ENCODE measurements at regions not wholly inside any gene's neighbourhood (a gene's known extent, or its start where the extent isn't known, plus 50 kb on each side); places are given as distances from the start of the nearest gene placed in this dataset.

DNA sequence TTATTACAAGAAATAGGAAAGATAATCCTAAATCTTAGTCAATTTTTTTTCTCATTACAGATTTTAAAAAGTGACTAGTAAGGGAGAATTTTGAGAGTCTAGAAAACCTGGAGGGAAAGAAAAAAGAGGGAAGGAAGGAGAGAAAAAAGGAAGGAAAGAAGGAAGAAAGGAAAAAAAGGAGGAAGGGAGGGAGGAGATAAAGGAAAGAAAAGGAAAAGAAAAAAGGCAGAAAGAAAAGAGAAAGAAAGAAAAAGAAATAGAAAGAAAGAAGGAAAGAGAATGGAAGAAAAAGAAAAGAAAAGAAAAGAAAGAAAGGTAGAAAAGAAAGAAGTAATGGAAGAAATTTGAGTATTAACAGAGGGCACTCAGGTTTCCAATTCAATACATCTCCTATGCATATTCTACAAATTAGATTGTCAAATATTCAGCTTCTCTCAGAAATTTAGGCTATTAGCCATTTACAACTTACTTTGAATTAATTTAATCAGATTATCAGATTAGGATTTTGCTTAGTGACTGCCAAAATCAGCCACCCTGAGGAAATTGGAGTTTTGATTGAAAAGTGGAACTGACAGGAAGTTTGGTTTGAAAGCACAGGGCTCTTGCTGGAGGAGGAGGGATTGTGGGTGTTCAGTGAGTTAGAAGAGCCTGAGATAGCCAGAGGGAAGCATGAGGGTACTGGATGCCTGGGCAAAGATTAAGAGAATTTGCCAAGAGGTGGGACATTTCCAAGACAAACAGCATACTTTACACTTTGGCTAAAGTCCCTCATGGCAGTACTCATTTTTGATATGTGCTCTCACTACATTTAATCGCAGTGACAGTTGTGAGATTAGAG is 677.8 kb downstream of the USP25 start:
- ChIA-PET CTCF (no interaction called here), POLR2A (no interaction called here)
- H3K27ac Mint-ChIP-seq = no peak overlapping the region
- DNase-seq = no peak
- H3K4me1 Mint-ChIP-seq = no peaks in the 10 kb centered on the region
- no peaks in the 10 kb centered on the region for H3K27me3 Mint-ChIP-seq
- H3K4me3 Mint-ChIP-seq = no peak overlapping the region
- H3K36me3 Mint-ChIP-seq (ENCODE audit: low read depth) = no peaks in the 10 kb centered on the region
- H3K9me3 Mint-ChIP-seq = peaks cover 2% of the 10 kb centered on the region

DNA sequence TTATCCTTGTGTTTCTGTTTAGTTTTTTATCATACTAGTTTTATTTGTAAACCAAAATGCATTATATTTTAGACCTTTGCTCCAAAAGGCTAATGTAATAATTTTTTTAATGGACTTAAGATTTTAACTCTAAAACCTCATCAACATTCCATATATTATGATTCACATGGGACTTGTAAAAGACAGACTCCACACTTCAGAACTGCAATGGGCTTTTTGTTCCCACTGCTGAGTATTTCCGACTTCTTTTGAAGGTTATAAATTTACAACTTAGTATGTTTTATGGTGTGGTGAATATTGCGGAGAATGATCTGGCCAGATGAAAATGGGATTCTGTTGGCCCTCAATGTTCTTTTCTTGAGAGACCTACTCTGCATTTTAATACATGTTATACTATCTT is 678.5 kb downstream of the USP25 start:
- no peak overlapping the region for H3K27ac Mint-ChIP-seq
- POLR2A ChIA-PET = no interaction called here
- H3K9me3 Mint-ChIP-seq = peaks cover 2% of the 10 kb centered on the region
- H3K4me1 Mint-ChIP-seq = no peaks in the 10 kb centered on the region
- H3K27me3 Mint-ChIP-seq = no peaks in the 10 kb centered on the region
- CTCF ChIA-PET = no interaction called here
- H3K4me3 Mint-ChIP-seq = no peak overlapping the region
- no peaks in the 10 kb centered on the region for H3K36me3 Mint-ChIP-seq (ENCODE audit: low read depth)
- no peak for DNase-seq

DNA sequence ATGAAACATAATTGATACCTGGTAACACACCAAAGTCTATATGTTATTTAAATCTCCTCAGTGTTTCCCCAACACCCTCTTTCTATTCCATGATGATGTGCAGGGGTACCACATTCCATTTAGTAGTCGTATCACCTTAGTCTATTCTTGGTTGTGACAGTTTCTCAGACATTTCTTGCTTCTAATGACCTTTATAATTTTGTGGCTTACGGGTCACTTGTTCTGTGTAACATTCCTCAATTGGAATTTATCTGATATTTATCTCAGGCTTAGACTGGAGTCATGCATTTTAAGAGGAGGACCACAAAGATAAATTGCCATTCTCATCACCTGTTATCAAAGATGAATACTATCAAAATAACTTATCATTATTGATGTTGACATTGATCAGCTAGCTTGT is 679.6 kb downstream of the USP25 start:
- Mint-ChIP-seq H3K4me1 (no peaks in the 10 kb centered on the region), H3K27ac (no peak overlapping the region), H3K27me3 (no peaks in the 10 kb centered on the region), H3K9me3 (peaks cover 2% of the 10 kb centered on the region), H3K4me3 (no peak overlapping the region), H3K36me3 (ENCODE audit: low read depth) (no peaks in the 10 kb centered on the region)
- ChIA-PET POLR2A (no interaction called here), CTCF (no interaction called here)
- DNase-seq = no peak

DNA sequence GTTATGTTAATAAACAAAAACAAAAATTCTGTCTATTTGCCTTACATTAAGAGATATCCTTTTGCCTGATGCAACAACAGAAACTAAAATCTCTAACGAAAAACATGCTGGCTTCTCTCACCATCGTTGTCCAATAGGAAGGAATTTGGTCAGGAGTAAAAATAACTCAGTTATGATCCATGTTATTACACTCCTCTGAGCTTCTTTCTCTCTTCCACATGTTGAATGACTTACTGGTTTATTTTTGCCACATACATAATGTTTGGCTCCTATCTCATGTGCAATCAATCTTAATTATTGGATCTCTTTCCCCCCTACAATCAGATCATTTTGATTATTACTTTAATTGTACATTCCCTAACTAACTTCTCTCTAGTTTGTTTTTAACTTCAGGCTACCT is 688.4 kb downstream of the USP25 start:
- H3K4me3 Mint-ChIP-seq = no peak overlapping the region
- DNase-seq = no peak
- H3K27ac Mint-ChIP-seq = no peak overlapping the region
- ChIA-PET POLR2A (no interaction called here), CTCF (interaction anchor here (0.6 kb wide), 1 partner anchor 626 kb away, joined by 3 read pairs; no protein-coding TSS in a partner anchor)
- no peaks in the 10 kb centered on the region for H3K4me1 Mint-ChIP-seq
- no peaks in the 10 kb centered on the region for H3K36me3 Mint-ChIP-seq (ENCODE audit: low read depth)
- H3K27me3 Mint-ChIP-seq = no peaks in the 10 kb centered on the region
- H3K9me3 Mint-ChIP-seq = no peaks in the 10 kb centered on the region

DNA sequence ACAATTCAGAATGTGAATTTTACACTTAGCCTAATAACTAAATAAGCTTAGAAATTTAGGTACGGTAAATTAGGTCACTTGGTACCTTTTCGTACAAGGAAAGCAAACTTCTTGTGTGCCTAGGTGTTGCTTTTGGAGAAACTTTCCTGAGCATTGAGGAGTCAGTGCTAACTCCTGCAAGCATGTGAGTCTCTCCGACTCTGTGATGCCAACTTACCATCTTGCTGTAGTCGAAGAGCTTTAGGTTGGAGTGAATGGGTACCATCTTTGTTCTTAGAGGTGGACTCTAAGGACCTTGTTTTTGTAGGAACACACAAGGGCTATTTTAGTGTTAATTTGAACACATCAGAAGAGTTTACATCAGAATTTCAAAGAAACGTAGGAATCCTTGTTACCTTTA is 688.9 kb downstream of the USP25 start:
- Mint-ChIP-seq H3K27ac (no peak overlapping the region), H3K4me1 (no peaks in the 10 kb centered on the region), H3K4me3 (no peak overlapping the region), H3K27me3 (no peaks in the 10 kb centered on the region), H3K36me3 (ENCODE audit: low read depth) (no peaks in the 10 kb centered on the region), H3K9me3 (no peaks in the 10 kb centered on the region)
- no peak for DNase-seq
- CTCF ChIA-PET = interaction anchor here (0.6 kb wide), 1 partner anchor 626 kb away, joined by 3 read pairs; no protein-coding TSS in a partner anchor
- POLR2A ChIA-PET = no interaction called here

DNA sequence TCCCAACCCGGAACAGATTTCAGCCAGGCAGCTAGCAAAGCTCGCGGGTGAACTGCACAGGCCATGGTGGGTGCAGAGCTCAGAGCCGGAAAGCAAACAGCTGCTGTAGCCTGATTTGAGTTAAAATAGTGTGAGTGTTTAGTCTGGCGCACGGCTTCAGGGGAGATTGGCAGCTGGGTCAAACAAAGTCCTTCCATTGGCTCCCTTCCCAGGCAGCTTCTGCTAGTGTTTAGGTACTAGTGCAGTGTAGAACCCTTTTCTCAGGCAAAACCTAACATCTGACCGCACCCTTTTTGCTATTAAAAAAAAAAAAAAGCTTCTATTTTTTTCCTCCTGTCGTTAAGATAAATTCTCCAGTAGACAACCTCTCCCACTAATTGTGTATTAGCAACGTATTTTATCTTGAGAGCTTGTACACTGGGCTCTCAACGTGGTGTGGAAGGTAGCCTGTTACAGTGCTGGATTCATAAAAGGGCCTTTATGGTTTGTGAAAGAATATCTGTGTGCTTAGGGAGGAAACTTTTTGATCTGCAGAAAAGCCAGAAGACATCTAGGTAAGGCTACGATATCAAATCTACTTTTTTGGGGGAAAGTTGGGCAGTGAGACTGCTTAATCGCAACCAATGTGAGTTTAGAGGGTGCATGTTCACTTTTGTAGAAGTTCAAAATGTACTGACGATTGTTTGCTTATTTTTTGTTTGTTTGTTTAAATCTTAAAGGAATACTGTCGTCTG is 689.6 kb downstream of the USP25 start:
- Mint-ChIP-seq H3K4me1 (no peaks in the 10 kb centered on the region), H3K4me3 (no peak overlapping the region)

DNA sequence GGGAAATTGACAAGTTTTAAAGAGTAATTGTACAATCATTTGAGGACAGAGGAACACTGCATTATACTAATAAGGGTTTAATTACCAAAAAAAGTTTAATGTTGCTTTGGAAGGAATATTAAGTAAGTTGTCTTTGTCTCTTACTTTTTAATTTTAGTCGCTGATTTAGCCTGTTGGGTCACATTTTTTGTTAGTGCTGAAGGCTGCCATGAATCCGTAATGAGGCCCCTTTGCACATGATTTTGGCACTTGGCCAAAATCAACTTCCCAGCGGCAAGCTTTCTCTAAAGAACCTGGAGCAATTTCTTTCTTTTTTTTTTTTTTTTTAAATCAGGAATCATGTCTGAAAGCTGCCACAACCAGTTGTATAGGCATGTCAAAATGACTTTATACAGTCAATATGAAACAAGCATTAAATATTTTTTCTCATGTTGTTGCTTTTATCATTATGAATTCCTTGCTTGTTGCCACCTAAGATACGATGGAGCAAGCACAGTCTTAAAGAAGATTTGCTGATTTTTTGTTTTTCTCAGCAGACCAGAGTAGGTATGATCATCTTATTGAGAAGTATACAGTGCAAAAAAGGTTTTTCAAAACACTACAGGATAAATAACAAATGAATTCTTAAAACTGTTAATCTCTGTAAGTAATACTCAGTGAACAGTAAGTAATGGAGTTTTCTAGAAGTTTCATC is 690.4 kb downstream of the USP25 start:
- Mint-ChIP-seq H3K9me3 (no peaks in the 10 kb centered on the region), H3K4me1 (no peaks in the 10 kb centered on the region), H3K36me3 (ENCODE audit: low read depth) (no peaks in the 10 kb centered on the region), H3K4me3 (no peak overlapping the region), H3K27me3 (no peaks in the 10 kb centered on the region), H3K27ac (no peak overlapping the region)
- CTCF ChIA-PET = no interaction called here
- DNase-seq = no peak
- POLR2A ChIA-PET = no interaction called here

More for the DNA sequence above, 689.6 kb downstream of the USP25 start:
- no peaks in the 10 kb centered on the region for H3K36me3 Mint-ChIP-seq (ENCODE audit: low read depth)
- DNase-seq = no peak
- no peaks in the 10 kb centered on the region for H3K9me3 Mint-ChIP-seq
- POLR2A ChIA-PET = no interaction called here
- H3K27ac Mint-ChIP-seq = no peak overlapping the region
- CTCF ChIA-PET = no interaction called here
- H3K27me3 Mint-ChIP-seq = no peaks in the 10 kb centered on the region

DNA sequence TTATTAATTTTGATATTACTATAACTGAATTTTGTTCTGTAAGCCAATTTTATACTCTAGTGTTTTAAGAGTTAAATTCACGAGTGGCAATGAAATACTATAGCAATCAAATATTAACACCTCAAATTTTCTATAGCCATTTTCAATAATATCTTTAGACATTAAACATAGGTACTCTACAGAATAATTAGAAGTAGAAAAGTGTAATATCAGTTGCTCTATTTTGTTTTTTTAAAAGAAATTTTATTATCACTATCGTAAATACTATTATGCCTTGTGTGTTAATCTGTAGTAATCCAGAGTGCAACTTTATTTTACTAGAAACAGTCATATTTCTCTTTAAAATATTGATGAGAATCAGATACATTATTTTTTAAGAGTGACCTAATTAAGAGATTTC is 691.2 kb downstream of the USP25 start:
- ChIA-PET POLR2A (no interaction called here), CTCF (no interaction called here)
- no peak overlapping the region for H3K4me3 Mint-ChIP-seq
- H3K27ac Mint-ChIP-seq = no peak overlapping the region
- DNase-seq = no peak
- no peaks in the 10 kb centered on the region for H3K4me1 Mint-ChIP-seq
- no peaks in the 10 kb centered on the region for H3K36me3 Mint-ChIP-seq (ENCODE audit: low read depth)
- no peaks in the 10 kb centered on the region for H3K27me3 Mint-ChIP-seq
- no peaks in the 10 kb centered on the region for H3K9me3 Mint-ChIP-seq

DNA sequence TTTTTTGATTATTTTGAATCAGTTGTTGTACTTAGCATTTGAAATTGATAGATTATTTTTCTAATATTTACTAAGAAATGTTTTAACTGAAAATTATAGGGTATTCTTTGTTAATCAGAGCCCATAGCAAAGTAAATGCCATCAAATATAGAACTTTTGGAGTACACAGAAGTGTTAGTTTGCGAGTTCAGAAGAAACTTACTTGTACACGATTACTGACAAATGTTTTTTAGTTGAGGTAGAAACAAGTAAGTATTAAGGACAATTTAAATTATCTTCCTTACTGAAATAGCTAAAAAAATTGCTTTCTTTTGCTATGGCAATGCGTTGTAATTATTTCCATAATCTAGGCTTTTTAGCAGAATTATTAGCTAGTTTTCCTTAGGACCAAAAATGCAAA is 692.2 kb downstream of the USP25 start:
- H3K36me3 Mint-ChIP-seq (ENCODE audit: low read depth) = no peaks in the 10 kb centered on the region
- H3K4me3 Mint-ChIP-seq = no peak overlapping the region
- ChIA-PET CTCF (no interaction called here), POLR2A (no interaction called here)
- DNase-seq = no peak
- H3K27me3 Mint-ChIP-seq = no peaks in the 10 kb centered on the region
- H3K9me3 Mint-ChIP-seq = no peaks in the 10 kb centered on the region
- H3K27ac Mint-ChIP-seq = no peak overlapping the region
- no peaks in the 10 kb centered on the region for H3K4me1 Mint-ChIP-seq

DNA sequence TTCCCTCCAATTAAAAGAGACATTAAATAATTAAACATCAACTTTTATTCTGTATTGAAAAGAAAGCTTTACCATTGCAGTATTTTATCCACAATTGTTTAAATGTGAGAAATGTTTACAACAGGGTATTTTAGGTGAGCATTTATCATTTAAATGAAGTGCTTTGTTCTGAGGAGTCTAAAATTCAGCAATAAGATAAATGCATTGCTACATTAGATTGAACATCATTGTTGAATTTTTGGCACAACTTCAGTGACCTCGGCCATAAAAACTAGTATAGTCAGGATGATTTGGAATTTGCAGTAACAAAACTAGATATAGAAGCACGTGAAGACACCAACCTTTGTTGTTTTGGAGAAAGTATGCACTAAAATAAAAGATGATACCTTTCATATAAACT is 692.9 kb downstream of the USP25 start:
- H3K27ac Mint-ChIP-seq = no peak overlapping the region
- DNase-seq = no peak
- CTCF ChIA-PET = no interaction called here
- POLR2A ChIA-PET = no interaction called here
- H3K4me1 Mint-ChIP-seq = no peaks in the 10 kb centered on the region
- H3K36me3 Mint-ChIP-seq (ENCODE audit: low read depth) = no peaks in the 10 kb centered on the region
- no peaks in the 10 kb centered on the region for H3K9me3 Mint-ChIP-seq
- H3K27me3 Mint-ChIP-seq = no peaks in the 10 kb centered on the region
- H3K4me3 Mint-ChIP-seq = no peak overlapping the region

DNA sequence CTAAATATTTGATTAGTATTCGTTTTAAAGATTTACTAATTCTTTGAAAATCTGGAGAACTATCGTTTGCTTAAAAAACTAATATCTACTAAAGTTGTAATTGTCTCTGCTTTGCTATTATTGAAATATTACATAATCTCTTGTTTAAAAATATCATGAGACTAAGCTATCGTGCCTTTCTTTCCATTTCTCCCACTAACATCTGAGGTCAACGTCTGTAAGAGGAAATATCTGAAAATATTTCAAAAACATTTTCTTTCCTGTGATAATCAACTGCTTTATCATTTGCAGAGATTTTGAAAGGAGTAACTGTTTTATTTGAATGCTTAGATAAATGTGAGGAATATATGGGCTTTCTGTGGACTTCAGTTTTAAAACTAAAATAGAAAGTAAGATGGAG is 694.1 kb downstream of the USP25 start:
- no peaks in the 10 kb centered on the region for H3K27me3 Mint-ChIP-seq
- H3K27ac Mint-ChIP-seq = no peak overlapping the region
- no peak for DNase-seq
- CTCF ChIA-PET = no interaction called here
- H3K4me3 Mint-ChIP-seq = no peak overlapping the region
- H3K9me3 Mint-ChIP-seq = no peaks in the 10 kb centered on the region
- no peaks in the 10 kb centered on the region for H3K4me1 Mint-ChIP-seq
- no peaks in the 10 kb centered on the region for H3K36me3 Mint-ChIP-seq (ENCODE audit: low read depth)
- POLR2A ChIA-PET = interaction anchor here (0.5 kb wide), 1 partner anchor 1265 kb away, joined by 3 read pairs; no protein-coding TSS in a partner anchor

DNA sequence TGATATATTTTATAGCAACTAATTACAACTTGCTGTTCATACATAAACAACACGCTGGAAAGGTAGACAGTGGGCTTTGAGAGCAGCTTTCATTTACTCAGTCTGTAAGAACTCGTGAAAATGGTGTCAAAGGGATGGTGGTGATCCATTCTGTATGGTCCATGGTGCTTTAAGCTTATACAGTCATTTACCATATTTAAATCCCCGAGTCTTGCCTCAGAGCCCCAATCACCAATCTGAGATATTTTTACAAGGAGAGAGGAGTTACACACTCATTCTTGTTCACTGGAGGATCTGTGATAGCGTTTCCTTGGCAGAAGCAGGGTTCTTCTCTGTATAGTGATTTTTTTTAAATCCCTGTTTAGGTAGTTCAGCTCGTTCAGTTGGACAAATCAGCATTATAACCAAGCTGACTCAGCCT is 694.6 kb downstream of the USP25 start:
- POLR2A ChIA-PET = interaction anchor here (0.5 kb wide), 1 partner anchor 1264 kb away, joined by 3 read pairs; no protein-coding TSS in a partner anchor
- no peak overlapping the region for H3K4me3 Mint-ChIP-seq
- no peaks in the 10 kb centered on the region for H3K4me1 Mint-ChIP-seq
- no peak for DNase-seq
- H3K9me3 Mint-ChIP-seq = no peaks in the 10 kb centered on the region
- H3K36me3 Mint-ChIP-seq (ENCODE audit: low read depth) = no peaks in the 10 kb centered on the region
- no peak overlapping the region for H3K27ac Mint-ChIP-seq
- CTCF ChIA-PET = no interaction called here
- no peaks in the 10 kb centered on the region for H3K27me3 Mint-ChIP-seq

DNA sequence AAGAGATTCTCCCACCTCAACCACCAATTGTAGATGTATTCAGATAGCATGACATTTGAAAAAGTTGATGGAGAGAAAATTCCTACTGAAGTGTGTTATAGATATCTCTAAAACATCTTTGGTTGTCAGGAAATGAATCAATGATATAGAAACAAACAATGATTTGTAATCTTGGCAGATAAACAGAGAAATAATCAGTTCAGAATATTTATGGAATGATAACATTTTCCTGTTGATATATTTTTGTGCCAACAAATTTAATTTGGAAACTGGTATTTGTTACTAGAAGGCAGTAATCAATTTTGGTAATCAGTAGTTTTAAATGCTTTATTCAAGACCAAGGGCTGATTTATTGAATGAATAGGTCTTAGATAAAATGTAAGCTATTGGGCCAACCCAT is 695.6 kb downstream of the USP25 start:
- ChIA-PET POLR2A (no interaction called here), CTCF (no interaction called here)
- H3K4me3 Mint-ChIP-seq = no peak overlapping the region
- H3K36me3 Mint-ChIP-seq (ENCODE audit: low read depth) = no peaks in the 10 kb centered on the region
- no peak overlapping the region for H3K27ac Mint-ChIP-seq
- no peaks in the 10 kb centered on the region for H3K4me1 Mint-ChIP-seq
- no peaks in the 10 kb centered on the region for H3K9me3 Mint-ChIP-seq
- DNase-seq = no peak
- H3K27me3 Mint-ChIP-seq = no peaks in the 10 kb centered on the region
